Neuron (in vitro differentiated cells): ENCODE measurements at regions not wholly inside any gene's neighbourhood (a gene's known extent, or its start where the extent isn't known, plus 50 kb on each side); places are given as distances from the start of the nearest gene placed in this dataset.
"Not testable (repeated sequence)": the region's sequence is repeated elsewhere in the genome, so short reads cannot be mapped to it uniquely, and the experiment has no call there.

Experiments
- H2AFZ ChIP-seq: one replicate; pipeline ENCODE4 v1.6.1; 2013; ENCODE audit warnings: low read depth, mild to moderate bottlenecking, inconsistent platforms, low read length, moderate library complexity
- H3K27me3 ChIP-seq: one replicate; pipeline ENCODE4 v1.6.1; 2013; ENCODE audit warnings: low read length; ENCODE audit not compliant: insufficient read depth
- H3K36me3 ChIP-seq: one replicate; pipeline ENCODE4 v1.6.1; 2013; ENCODE audit warnings: low read length; ENCODE audit not compliant: insufficient read depth
- H3K4me1 ChIP-seq: one replicate; pipeline ENCODE4 v1.6.1; 2013; ENCODE audit warnings: low read length; ENCODE audit not compliant: insufficient read depth
- H3K4me3 ChIP-seq: 2 replicates; pipeline ENCODE4 v1.5.1; 2013; ENCODE audit warnings: mild to moderate bottlenecking, low read length, moderate library complexity
- H3K9me3 ChIP-seq: one replicate; pipeline ENCODE4 v1.6.1; 2013; ENCODE audit warnings: low read length

DNA sequence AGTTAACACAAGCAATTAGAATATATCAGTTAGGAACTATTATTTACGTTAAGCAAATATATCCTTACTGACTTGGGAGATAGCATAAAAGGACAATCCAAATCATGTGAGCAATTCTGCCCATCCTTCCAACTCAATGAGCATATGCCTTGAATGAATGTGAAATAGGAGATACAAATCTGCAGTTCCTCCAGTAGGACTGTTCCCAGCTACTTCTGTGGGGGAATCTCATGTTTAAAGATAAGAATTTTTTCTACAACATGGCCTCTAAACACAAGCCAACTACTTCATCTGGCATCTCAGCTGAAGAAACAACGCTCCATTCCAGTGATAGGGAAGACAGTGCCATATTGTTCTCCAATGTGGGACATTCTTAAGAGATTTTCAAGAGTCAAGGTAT, 110.7 kb upstream of the NIPBL start:
- Histone ChIP-seq H3K4me1 (no peaks in the 10 kb centered on the region), H2AFZ (no peak overlapping the region), H3K9me3 (peaks cover under 1% of the 10 kb centered on the region), H3K4me3 (no peak overlapping the region), H3K36me3 (no peaks in the 10 kb centered on the region), H3K27me3 (no peaks in the 10 kb centered on the region)

DNA sequence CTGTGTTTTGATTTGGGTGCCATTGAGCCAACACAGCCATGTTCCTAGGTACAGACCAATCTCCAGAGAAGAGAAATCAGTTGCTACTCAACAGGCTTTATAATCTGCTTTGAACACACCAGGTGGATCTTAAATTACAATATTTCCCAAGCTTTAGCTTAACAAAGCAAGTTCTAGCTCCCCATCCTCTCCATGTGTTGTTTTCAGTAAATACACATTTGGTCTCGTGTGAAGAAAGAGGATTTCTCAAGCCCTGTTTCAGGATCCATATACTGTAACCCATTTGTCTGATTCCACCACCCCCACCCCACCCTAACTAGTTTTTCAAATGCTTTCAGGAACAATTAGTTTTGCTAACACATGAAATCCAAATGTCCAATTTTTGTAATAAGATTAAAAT, 109.6 kb upstream of the NIPBL start:
- no peaks in the 10 kb centered on the region for H3K4me1 ChIP-seq
- no peaks in the 10 kb centered on the region for H3K27me3 ChIP-seq
- H2AFZ ChIP-seq, result no peak overlapping the region
- H3K9me3 ChIP-seq, result peaks cover 2% of the 10 kb centered on the region
- H3K36me3 ChIP-seq, result no peaks in the 10 kb centered on the region
- H3K4me3 ChIP-seq, result no peak overlapping the region

DNA sequence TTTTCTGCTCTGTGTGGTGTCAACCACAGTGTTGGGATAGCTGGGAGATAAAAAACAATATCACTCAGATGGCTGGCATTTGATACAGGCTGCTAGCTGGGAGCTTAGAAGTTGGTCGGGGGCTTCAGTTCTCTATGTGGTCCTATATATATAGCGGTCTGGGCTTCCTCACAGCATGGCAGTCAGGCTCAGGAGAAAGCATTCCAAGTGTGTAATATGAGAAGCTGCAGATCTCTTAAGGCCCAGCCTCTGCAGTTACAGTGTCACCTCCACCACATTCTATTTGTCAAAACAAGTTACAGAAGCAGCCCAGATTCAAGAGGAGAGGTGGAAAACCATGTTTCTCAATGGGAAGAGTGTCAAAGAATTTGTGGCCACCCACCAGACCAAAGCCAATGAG, 108.1 kb upstream of the NIPBL start:
- peaks cover 2% of the 10 kb centered on the region for H3K9me3 ChIP-seq
- no peaks in the 10 kb centered on the region for H3K36me3 ChIP-seq
- no peaks in the 10 kb centered on the region for H3K27me3 ChIP-seq
- no peak overlapping the region for H3K4me3 ChIP-seq
- no peaks in the 10 kb centered on the region for H3K4me1 ChIP-seq
- H2AFZ ChIP-seq, result no peak overlapping the region

DNA sequence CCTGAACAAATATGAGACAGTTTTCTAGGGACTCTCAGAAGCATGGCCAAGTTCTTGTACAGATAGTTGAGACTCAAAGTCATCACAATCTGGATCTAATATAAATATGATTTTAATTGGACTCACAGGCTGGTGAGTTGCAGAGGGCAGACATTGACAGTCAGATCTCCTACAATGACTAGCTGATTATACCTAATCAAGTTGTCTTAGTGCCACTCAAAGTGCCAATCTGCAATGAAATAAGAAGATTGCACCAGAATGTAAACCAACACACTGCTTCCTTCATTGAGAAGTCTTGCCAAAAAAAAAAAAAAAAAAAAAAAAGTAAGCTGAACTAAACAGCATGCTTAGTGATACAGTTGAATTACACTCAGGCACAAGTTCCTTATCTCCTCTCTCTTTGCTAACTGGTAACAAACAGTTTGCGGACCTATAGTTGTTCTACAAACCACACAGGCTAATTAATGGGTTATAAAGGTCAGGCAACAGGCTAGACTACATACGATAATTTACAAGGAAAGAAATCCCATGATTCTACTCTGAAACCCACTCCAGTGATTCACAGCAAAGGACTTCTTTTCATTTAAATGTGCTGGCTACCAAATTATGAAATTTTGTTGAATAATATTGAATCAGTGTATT, 107.3 kb upstream of the NIPBL start:
- Histone ChIP-seq H3K4me1 (no peaks in the 10 kb centered on the region), H3K4me3 (no peak overlapping the region), H3K9me3 (peaks cover 2% of the 10 kb centered on the region), H3K36me3 (no peaks in the 10 kb centered on the region), H2AFZ (no peak overlapping the region), H3K27me3 (no peaks in the 10 kb centered on the region)

DNA sequence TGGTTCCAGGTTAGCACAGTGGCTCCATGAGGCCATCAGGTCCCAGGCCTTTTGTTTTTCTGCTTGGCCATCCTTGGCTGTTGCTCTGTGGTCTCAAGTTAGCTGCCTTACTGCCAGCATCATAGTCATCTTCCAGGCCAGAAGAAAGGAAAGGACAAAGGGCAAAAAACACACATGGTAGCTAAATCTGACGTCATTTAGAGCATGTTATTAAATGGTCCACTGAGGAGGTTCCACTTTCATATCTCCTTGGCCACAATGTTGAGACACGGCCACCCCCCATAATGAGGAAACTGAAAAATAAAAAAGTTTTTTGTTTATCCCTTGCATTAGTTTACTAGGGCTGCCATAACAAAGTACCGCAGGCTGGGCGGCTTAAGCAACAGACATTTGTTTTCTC, 106.4 kb upstream of the NIPBL start:
- no peaks in the 10 kb centered on the region for H3K4me1 ChIP-seq
- no peaks in the 10 kb centered on the region for H3K36me3 ChIP-seq
- H3K27me3 ChIP-seq, result no peaks in the 10 kb centered on the region
- peaks cover 2% of the 10 kb centered on the region for H3K9me3 ChIP-seq
- H2AFZ ChIP-seq, result no peak overlapping the region
- no peak overlapping the region for H3K4me3 ChIP-seq

DNA sequence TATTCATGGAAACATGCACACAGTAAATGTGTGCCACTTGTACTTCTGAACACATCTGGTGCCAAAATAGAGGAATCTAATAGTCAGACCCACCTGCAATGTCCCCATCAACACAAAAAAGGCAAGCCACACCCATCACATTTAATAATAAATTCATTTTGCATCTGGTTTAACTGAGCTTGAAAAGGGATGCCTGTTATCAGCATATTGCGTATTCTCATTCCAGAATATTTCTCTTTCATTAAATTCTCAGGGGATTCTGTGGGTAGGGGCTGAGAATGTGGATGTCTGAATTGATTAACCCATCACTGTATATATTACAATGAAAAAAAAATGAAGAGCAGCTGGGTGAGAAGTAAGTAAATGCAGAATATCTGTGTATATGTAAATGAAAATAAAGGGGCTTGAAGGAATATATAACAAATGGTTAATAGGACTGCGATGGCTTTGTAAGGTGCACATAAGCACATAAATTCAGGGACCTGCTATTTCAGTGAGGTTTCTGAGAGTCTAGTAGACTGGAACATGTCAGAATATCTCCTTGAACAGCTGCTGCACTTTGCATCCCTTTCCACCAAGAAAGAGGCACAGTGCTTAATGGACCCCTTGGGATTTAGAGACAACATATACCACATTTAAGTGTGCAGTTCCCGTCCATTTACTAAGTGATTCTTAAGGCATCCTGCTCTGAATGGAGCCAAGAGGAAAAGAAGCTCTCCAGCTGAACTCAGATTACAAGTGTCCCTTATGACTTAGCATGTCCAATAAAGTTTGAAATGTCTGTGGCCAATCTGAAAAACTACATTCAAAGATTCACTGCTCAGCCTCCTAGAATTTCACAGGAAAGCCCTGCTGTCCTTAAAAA, 104.1 kb upstream of the NIPBL start:
- Histone ChIP-seq H2AFZ (no peak overlapping the region), H3K9me3 (peaks cover 2% of the 10 kb centered on the region), H3K4me3 (no peak overlapping the region), H3K36me3 (no peaks in the 10 kb centered on the region), H3K4me1 (no peaks in the 10 kb centered on the region), H3K27me3 (no peaks in the 10 kb centered on the region)

DNA sequence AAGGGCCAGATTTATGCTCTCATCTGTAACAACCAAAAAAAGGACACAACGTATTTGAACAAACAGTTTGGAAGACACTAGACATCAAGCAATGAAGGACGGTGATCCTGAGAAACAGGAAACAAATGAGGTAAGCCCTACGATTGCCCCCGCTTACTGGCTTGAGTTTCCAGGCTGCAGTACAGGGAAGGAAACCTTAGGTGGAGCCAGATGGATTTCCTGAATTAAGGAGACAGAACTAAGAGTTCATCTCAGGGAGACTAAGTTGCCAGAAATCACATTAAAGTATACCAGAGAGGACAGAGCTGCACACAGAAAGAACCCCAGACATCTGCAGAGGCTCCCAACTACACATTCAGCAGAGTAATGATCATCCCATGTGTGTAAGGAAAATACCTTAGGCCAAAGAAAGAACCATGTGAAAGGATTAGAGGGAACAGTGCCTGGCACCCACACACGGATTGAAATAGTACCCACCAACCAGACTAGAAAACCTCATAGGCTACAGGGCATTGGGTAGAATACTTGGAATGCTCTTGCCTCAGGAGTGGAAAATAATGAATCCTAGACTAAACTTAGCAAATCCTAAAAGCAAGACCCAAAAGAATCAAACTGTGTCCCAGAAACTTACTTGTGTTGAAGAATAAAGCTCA, 99.3 kb upstream of the NIPBL start:
- H3K9me3 ChIP-seq, result peaks cover 2% of the 10 kb centered on the region
- no peaks in the 10 kb centered on the region for H3K36me3 ChIP-seq
- H3K4me3 ChIP-seq, result no peak overlapping the region
- H2AFZ ChIP-seq, result no peak overlapping the region
- peaks cover 2% of the 10 kb centered on the region for H3K27me3 ChIP-seq
- no peaks in the 10 kb centered on the region for H3K4me1 ChIP-seq

DNA sequence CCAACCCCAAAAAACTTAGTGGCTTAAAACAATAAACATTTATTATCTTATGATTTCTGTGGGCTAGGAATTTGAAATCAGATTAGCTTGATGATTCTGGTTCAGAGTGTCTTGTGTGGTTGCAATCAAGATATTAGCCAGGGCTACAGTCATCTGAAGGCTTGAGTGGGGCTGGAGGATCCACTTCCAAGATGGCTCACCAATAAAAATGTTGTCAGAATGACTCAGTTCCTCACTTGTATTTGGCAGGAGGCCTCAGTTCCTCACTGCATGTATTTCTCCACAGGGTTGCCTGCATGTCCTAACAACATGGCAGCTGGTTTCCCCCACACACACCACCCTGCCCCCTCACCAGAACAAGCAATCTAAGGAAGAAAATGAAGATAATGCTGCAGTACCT, 98.2 kb upstream of the NIPBL start:
- Histone ChIP-seq H3K4me3 (no peak overlapping the region), H2AFZ (no peak overlapping the region), H3K36me3 (no peaks in the 10 kb centered on the region), H3K27me3 (peaks cover 2% of the 10 kb centered on the region), H3K9me3 (peaks cover 2% of the 10 kb centered on the region), H3K4me1 (no peaks in the 10 kb centered on the region)

DNA sequence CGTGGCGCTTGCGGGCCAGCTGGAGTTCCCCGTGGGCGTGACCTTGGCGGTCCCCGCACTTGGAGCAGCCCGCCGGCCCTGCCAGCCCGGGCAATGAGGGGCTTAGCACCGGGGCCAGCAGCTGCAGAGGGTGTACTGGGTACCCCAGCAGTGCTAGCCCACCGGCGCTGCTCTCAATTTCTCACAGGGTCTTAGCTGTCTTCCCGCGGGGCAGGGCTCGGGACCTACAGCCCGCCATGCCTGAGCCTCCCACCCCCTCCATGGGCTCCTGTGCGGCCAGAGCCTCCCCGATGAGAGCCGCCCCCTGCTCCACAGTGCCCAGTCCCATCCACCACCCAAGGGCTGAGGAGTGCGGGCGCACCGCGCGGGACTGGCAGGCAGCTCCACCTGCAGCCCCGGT, 94.0 kb upstream of the NIPBL start:
- not testable (repeated sequence) for H3K9me3 ChIP-seq, H3K27me3 ChIP-seq, H3K36me3 ChIP-seq, H3K4me3 ChIP-seq, H3K4me1 ChIP-seq, H2AFZ ChIP-seq

DNA sequence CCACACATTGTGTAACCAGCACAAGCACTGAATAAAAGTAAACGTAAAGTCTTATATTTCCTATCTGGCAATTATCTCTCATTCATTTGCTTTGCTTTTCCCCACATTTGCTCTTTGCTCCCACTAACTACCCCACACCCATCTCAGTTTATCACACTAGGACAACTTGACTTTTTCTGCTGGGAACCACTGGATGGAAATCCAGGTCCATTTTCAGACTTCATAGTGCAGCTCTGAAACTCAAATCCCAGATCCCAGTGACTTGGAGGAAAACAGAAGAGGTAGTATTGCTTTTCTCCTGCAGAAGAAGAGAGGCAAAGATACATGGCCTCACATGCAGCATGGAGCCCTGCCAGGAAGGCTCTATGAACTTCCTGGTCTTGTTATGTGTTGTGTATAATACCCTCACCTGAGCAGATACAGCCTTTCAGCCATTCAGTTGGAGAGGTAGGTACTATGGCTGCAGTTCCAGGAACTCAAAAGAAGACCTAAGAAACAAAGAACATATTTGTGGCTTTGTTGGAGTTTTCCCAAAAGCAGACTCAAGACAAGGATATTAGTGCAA, 90.0 kb upstream of the NIPBL start:
- Histone ChIP-seq H2AFZ (no peak overlapping the region), H3K4me1 (no peaks in the 10 kb centered on the region), H3K27me3 (no peaks in the 10 kb centered on the region), H3K4me3 (no peak overlapping the region), H3K9me3 (no peaks in the 10 kb centered on the region), H3K36me3 (no peaks in the 10 kb centered on the region)

DNA sequence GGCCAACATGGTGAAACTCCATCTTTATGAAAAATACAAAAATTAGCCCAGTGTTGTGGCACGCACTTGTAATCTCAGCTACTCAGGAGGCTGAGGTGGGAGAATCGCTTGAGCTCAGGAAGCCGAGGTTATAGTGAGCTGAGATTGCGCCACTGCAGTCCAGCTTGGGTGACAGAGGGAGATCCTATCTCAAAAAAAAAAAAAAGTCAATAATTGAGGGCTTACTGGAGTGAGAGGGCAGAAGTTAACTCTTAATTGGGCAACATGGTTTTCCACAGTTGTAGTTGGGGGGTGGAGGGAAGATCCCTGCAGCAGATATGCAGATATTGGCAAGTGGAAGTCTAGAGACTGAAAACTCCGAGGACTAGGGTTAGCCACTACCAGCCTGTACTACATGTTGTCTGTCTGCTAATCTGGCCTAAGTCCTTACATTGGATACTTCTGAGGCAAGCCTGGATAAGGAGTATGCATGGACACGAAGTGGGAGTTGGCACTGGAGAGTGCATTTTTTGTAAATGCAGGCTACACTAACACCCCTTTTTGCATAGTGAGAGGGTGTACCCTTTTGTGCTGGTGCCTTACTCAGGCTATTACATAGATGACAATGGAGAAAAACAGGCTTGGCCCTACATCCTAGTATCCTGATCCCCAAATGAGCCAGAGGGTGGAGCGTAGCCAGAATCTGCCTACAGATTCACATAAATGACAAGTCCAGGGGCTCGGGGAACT, 89.0 kb upstream of the NIPBL start:
- H3K9me3 ChIP-seq, result no peaks in the 10 kb centered on the region
- no peaks in the 10 kb centered on the region for H3K4me1 ChIP-seq
- H3K27me3 ChIP-seq, result no peaks in the 10 kb centered on the region
- no peak overlapping the region for H2AFZ ChIP-seq
- no peaks in the 10 kb centered on the region for H3K36me3 ChIP-seq
- H3K4me3 ChIP-seq, result no peak overlapping the region

DNA sequence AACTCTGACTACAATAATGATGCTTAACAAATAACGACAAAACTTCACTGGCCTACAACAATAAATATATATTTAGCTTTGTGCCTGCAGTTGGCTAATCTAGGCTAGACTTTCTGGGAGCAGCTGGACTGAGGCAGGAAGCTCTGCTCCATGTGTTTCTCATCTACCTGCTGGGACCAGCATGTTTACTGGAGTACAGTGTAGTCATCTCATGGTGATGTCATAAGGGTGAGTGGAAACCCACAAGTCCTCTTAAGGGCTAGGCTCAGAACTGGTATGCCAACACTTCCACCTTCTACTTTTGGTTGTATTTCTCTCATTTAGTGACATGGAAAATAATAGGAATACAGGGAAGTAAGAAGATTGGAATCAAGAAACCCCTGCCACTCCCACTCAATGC, 85.7 kb upstream of the NIPBL start:
- Histone ChIP-seq H2AFZ (no peak overlapping the region), H3K27me3 (no peaks in the 10 kb centered on the region), H3K36me3 (no peaks in the 10 kb centered on the region), H3K4me3 (no peak overlapping the region), H3K9me3 (no peaks in the 10 kb centered on the region), H3K4me1 (no peaks in the 10 kb centered on the region)
